K562 (cell line): ENCODE measurements at regions not wholly inside any gene's neighbourhood (a gene's known extent, or its start where the extent isn't known, plus 50 kb on each side); places are given as distances from the start of the nearest gene placed in this dataset.

ENCODE experiments used
- ATAC-seq: fragments of 200-7000 bp; cut with Tn5 transposase; 3 replicates; pipeline ENCODE4 v1.9.1; 2020; ENCODE audit warnings: moderate library complexity
- BruUV-seq: library from RNA; stranded (reverse); fragments of 400-500 nt; replicated peaks from 2 replicates; lab custom pipeline; 2021; lab: Mats Ljungman, UMichigan
- CTCF ChIA-PET: fragments of 300-600 bp; formaldehyde crosslinking; extraction: SDS; loops from one replicate; lab custom pipeline; 2021; ENCODE audit warnings: low intra/inter-chr PET ratio; lab: Yijun Ruan, JAX
- POLR2A ChIA-PET: fragments of 300-600, 350-650 bp; sonication (Branson Sonifier 250); formaldehyde crosslinking; extraction: SDS; loops from one replicate; lab custom pipeline; 2021; ENCODE audit warnings: antibody characterized with exemption, inconsistent platforms; lab: Yijun Ruan, JAX
- DNase-seq, 4 experiments: peaks; one replicate each; pipeline versions ENCODE4 v3.0.0 to v3.0.0-alpha.2; 2011 to 2018; ENCODE audit warnings: low spot score in 3 of 4, mixed read lengths in 3 of 4; ENCODE audit errors: extremely low read depth in 1 of 4
- FAIRE-seq: peaks from 2 replicates; lab custom pipeline; 2011; peaks lifted over from hg19 to GRCh38; lab: Jason Lieb, UNC
- H2AFZ ChIP-seq: 2 replicates; pipeline ENCODE4 v1.6.0; 2011; ENCODE audit warnings: low read depth, low read length, control low read depth, inconsistent platforms
- H3K27ac ChIP-seq: fragments of 200-600 bp; 3 replicates; pipeline ENCODE4 v1.8.0; 2011; ENCODE audit warnings: low read depth, mild to moderate bottlenecking, control low read depth, inconsistent platforms, low read length, moderate library complexity, mixed read lengths; ENCODE audit errors: extremely low read depth
- H3K27me3 ChIP-seq, 2 experiments: fragments of 300-600 bp in 1 of 2; 2 replicates in 1 of 2; 3 replicates in 1 of 2; pipeline versions ENCODE4 v1.6.0 to v1.8.0; 2011; ENCODE audit warnings: inconsistent platforms in 2 of 2, low read length in 2 of 2, mild to moderate bottlenecking in 1 of 2, mixed read lengths in 1 of 2, moderate library complexity in 1 of 2; ENCODE audit not compliant: control insufficient read depth in 2 of 2, insufficient read depth in 2 of 2
- H3K36me3 ChIP-seq: fragments of 300-600 bp; 3 replicates; pipeline ENCODE4 v1.8.0; 2011; ENCODE audit warnings: mild to moderate bottlenecking, low read length, inconsistent platforms; ENCODE audit not compliant: control insufficient read depth, insufficient read depth
- H3K4me1 ChIP-seq, 2 experiments: fragments of 200-600 bp in 1 of 2; replicated peaks in 1 of 2; 2 replicates in 1 of 2; 3 replicates in 1 of 2; pipeline versions ENCODE4 v1.5.1 to v1.8.0; 2011; ENCODE audit warnings: inconsistent platforms in 2 of 2, low read length in 2 of 2, mild to moderate bottlenecking in 1 of 2, mixed read lengths in 1 of 2, moderate library complexity in 1 of 2; ENCODE audit not compliant: control insufficient read depth in 2 of 2, insufficient read depth in 2 of 2
- H3K4me2 ChIP-seq: 2 replicates; pipeline ENCODE4 v1.6.1; 2011; ENCODE audit warnings: low read length, control low read depth, inconsistent platforms, mixed read lengths; ENCODE audit not compliant: insufficient read depth
- H3K4me3 ChIP-seq: fragments of 200-600 bp; sonication (generic), shearing (Covaris generic); 2 replicates; pipeline ENCODE4 v1.5.1; 2016; ENCODE audit warnings: control low read depth, inconsistent platforms
- H3K79me2 ChIP-seq: fragments of 200-600 bp; 3 replicates; pipeline ENCODE4 v1.8.0; 2011; ENCODE audit warnings: low read length, inconsistent platforms; ENCODE audit not compliant: control insufficient read depth, insufficient read depth
- H3K9ac ChIP-seq, 2 experiments: 2 replicates each; pipeline versions ENCODE4 v1.6.0 to v1.6.1; 2011; ENCODE audit warnings: low read depth in 2 of 2, low read length in 2 of 2, control low read depth in 1 of 2, inconsistent platforms in 1 of 2, mild to moderate bottlenecking in 1 of 2, mixed read lengths in 1 of 2; ENCODE audit not compliant: insufficient read depth in 1 of 2
- H3K9me1 ChIP-seq: one replicate; pipeline ENCODE4 v1.6.0; 2011; ENCODE audit warnings: inconsistent platforms, mild to moderate bottlenecking, low read length, moderate library complexity; ENCODE audit not compliant: control insufficient read depth, insufficient read depth
- H3K9me3 ChIP-seq: replicated peaks from 2 replicates; pipeline ENCODE4 v1.5.1; 2011; ENCODE audit warnings: low read depth, low read length, inconsistent platforms; ENCODE audit not compliant: control insufficient read depth, insufficient read depth
- H4K20me1 ChIP-seq: replicated peaks from 2 replicates; pipeline ENCODE4 v1.6.1; 2011; ENCODE audit warnings: low read length, inconsistent platforms, mixed read lengths; ENCODE audit not compliant: control insufficient read depth, insufficient read depth
- COPS2 ChIP-seq: fragments of 450-650 bp; conservative IDR thresholded peaks from 2 replicates; pipeline ENCODE4 v1.6.1; 2016; ENCODE audit warnings: mild to moderate bottlenecking, moderate library complexity
- ESRRB ChIP-seq: fragments of 250-450 bp; sonication (Bioruptor Pico); IDR thresholded peaks from 2 replicates; pipeline ENCODE4 v1.5.0; 2020; ENCODE audit warnings: mild to moderate bottlenecking, moderate library complexity, borderline replicate concordance
- HIVEP1 ChIP-seq: fragments of 250-450 bp; sonication (Bioruptor Pico); IDR thresholded peaks from 2 replicates; pipeline ENCODE4 v1.4.0; 2020; ENCODE audit warnings: mild to moderate bottlenecking
- POLR2G ChIP-seq: fragments of 200-400 bp; formaldehyde crosslinking; IDR thresholded peaks from 2 replicates; pipeline ENCODE4 v1.6.1; 2017; ENCODE audit warnings: low read depth, mild to moderate bottlenecking, antibody characterized with exemption, low read length, moderate library complexity
- TCF3 ChIP-seq: sonication (generic); formaldehyde crosslinking; IDR thresholded peaks from 2 replicates; pipeline ENCODE4 v1.4.0; 2020; ENCODE audit warnings: mild to moderate bottlenecking, missing genetic modification reagents
- ZNF224 ChIP-seq: sonication (generic); formaldehyde crosslinking; IDR thresholded peaks from 2 replicates; pipeline ENCODE4 v1.8.0; 2022; ENCODE audit warnings: mild to moderate bottlenecking, missing genetic modification reagents
- ZNF318 ChIP-seq, 2 experiments: fragments of 450-650 bp; IDR thresholded peaks; 2 replicates each; pipeline ENCODE4 v1.6.1; 2016; ENCODE audit warnings: mild to moderate bottlenecking in 2 of 2, borderline replicate concordance in 1 of 2, low read depth in 1 of 2, moderate library complexity in 1 of 2
- ZNF511 ChIP-seq: sonication (generic); formaldehyde crosslinking; IDR thresholded peaks from 2 replicates; pipeline ENCODE4 v1.8.0; 2022; ENCODE audit warnings: mild to moderate bottlenecking, missing genetic modification reagents
- WGBS: fragments of 100-300 bp; shearing (Covaris generic); methylation state at CpG from one replicate; pipeline ENCODE4 v1.1.6; 2016; ENCODE audit warnings: low coverage, mixed read lengths; ENCODE audit not compliant: insufficient coverage; ENCODE audit errors: missing lambda C conversion rate; 5-methylcytosine and 5-hydroxymethylcytosine counted together
- in situ Hi-C: fragments of 300-500 bp; cut with MboI; formaldehyde crosslinking; loops from 4 replicates; pipeline ENCODE4 v1.15.0; 2018; ENCODE audit warnings: inconsistent platforms, mixed read lengths
- intact Hi-C: fragments of 100-400 bp; cut with micrococcal nuclease; formaldehyde crosslinking; loops from 2 replicates; pipeline ENCODE4 v1.14.2; 2022
- TF ChIP-seq, protein P1 (sequence below): fragments of 200-400 bp; formaldehyde crosslinking; IDR thresholded peaks from 2 replicates; pipeline ENCODE4 v1.6.1; 2017; ENCODE audit warnings: mild to moderate bottlenecking, low read depth, low read length, moderate library complexity

GRCh38 chr1:13892671-13893325 lies 192.8 kb downstream of the PRDM2 start:
- peaks cover 25 to 32% of the 10 kb centered on the region in 2 experiments for H3K27me3 ChIP-seq
- 5% methylated on average over 48 of the region's 57 CpGs for WGBS
- H3K9ac ChIP-seq, result no peak overlapping the region
- ChIA-PET CTCF (interaction anchor here (0.7 kb wide), 1 partner anchor 13 kb away, joined by 3 read pairs; no protein-coding TSS in a partner anchor), POLR2A (interaction anchor here (1.0 kb wide), 1 partner anchor 10 kb away, joined by 3 read pairs; no protein-coding TSS in a partner anchor)
- no peak overlapping the region for H2AFZ ChIP-seq
- no peaks in the 10 kb centered on the region for H4K20me1 ChIP-seq
- H3K4me2 ChIP-seq, result no peak overlapping the region
- ATAC-seq (no peak), DNase-seq (no peak), FAIRE-seq (no peak)
- no peaks in the 10 kb centered on the region for H3K36me3 ChIP-seq
- no peaks in the 10 kb centered on the region for H3K79me2 ChIP-seq
- peaks cover 0 to 6% of the 10 kb centered on the region in 2 experiments; a peak in 1 of 5 replicates for H3K4me1 ChIP-seq
- BruUV-seq, result no TSS peak
- in situ Hi-C loops, result no loop called here
- H3K27ac ChIP-seq, result no peak overlapping the region
- H3K9me3 ChIP-seq, result no peaks in the 10 kb centered on the region; the same call in 1 of the 2 replicates
- H3K9me1 ChIP-seq, result no peaks in the 10 kb centered on the region
- intact Hi-C loops, result no loop called here
- H3K4me3 ChIP-seq, result no peak overlapping the region
- no peak for TF ChIP-seq HIVEP1 (CRISPR knock-in tag)
- no peak for TF ChIP-seq ZNF318 (IDR thresholded peaks at IDR 0.05; ENCODE audit: borderline replicate concordance in 1 of 2, low read depth in 1 of 2)
- TF ChIP-seq ZNF224 (CRISPR knock-in tag), result no peak
- TF ChIP-seq, protein P1, sequence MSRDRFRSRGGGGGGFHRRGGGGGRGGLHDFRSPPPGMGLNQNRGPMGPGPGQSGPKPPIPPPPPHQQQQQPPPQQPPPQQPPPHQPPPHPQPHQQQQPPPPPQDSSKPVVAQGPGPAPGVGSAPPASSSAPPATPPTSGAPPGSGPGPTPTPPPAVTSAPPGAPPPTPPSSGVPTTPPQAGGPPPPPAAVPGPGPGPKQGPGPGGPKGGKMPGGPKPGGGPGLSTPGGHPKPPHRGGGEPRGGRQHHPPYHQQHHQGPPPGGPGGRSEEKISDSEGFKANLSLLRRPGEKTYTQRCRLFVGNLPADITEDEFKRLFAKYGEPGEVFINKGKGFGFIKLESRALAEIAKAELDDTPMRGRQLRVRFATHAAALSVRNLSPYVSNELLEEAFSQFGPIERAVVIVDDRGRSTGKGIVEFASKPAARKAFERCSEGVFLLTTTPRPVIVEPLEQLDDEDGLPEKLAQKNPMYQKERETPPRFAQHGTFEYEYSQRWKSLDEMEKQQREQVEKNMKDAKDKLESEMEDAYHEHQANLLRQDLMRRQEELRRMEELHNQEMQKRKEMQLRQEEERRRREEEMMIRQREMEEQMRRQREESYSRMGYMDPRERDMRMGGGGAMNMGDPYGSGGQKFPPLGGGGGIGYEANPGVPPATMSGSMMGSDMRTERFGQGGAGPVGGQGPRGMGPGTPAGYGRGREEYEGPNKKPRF, result no peak
- TF ChIP-seq POLR2G, result no peak
- TF ChIP-seq TCF3 (CRISPR knock-in tag), result no peak
- no peak for TF ChIP-seq ESRRB (CRISPR knock-in tag)
- no peak for TF ChIP-seq ZNF511 (CRISPR knock-in tag)
- TF ChIP-seq COPS2, result no peak
